HepG2 (cell line): ENCODE measurements at regions not wholly inside any gene's neighbourhood (a gene's known extent, or its start where the extent isn't known, plus 50 kb on each side); places are given as distances from the start of the nearest gene placed in this dataset.

Experiments
- ATAC-seq: fragments of 200-7000 bp; cut with Tn5 transposase; 3 replicates; pipeline ENCODE4 v1.9.1; 2020; ENCODE audit warnings: mild to moderate bottlenecking, moderate library complexity
- BruUV-seq: library from RNA; stranded (reverse); fragments of 400-500 nt; replicated peaks from 2 replicates; lab custom pipeline; 2021; lab: Mats Ljungman, UMichigan
- CTCF ChIA-PET: fragments of 300-600 bp; formaldehyde crosslinking; extraction: SDS; loops from one replicate; lab custom pipeline; 2021; ENCODE audit warnings: low total read pairs, inconsistent platforms, low intra/inter-chr PET ratio; lab: Yijun Ruan, JAX
- POLR2A ChIA-PET: fragments of 350-600 bp; sonication (Branson Sonifier 250); formaldehyde crosslinking; loops from one replicate; lab custom pipeline; 2020; ENCODE audit warnings: antibody characterized with exemption, inconsistent platforms; lab: Yijun Ruan, JAX
- DNase-seq: peaks from one replicate; pipeline ENCODE4 v3.0.0-alpha.2; 2015; ENCODE audit warnings: low spot score
- FAIRE-seq: peaks from 3 replicates; lab custom pipeline; 2011; peaks lifted over from hg19 to GRCh38; lab: Jason Lieb, UNC
- H2AFZ ChIP-seq: one replicate; pipeline ENCODE4 v1.6.1; 2011; ENCODE audit warnings: low read length, inconsistent platforms
- H3K27ac ChIP-seq: fragments of 300-600 bp; 3 replicates; pipeline ENCODE4 v1.8.0; 2011; ENCODE audit warnings: mixed run types, mild to moderate bottlenecking, mixed read lengths, low read length, inconsistent platforms; ENCODE audit not compliant: insufficient read depth; ENCODE audit errors: extremely low read length
- H3K27me3 ChIP-seq, 2 experiments: fragments of 200-600 bp in 1 of 2; 2 replicates in 1 of 2; 3 replicates in 1 of 2; pipeline versions ENCODE4 v1.6.0 to v1.8.0; 2011; ENCODE audit warnings: low read length in 2 of 2, mild to moderate bottlenecking in 2 of 2, moderate library complexity in 2 of 2, inconsistent platforms in 1 of 2; ENCODE audit not compliant: insufficient read depth in 2 of 2, control insufficient read depth in 1 of 2
- H3K36me3 ChIP-seq, 2 experiments: fragments of 200-600 bp in 1 of 2; replicated peaks in 1 of 2; 2 replicates in 1 of 2; 3 replicates in 1 of 2; pipeline versions ENCODE4 v1.5.1 to v1.8.0; 2011; ENCODE audit warnings: low read length in 2 of 2, inconsistent platforms in 1 of 2; ENCODE audit not compliant: insufficient read depth in 2 of 2, control insufficient read depth in 1 of 2
- H3K4me1 ChIP-seq: 2 replicates; pipeline ENCODE4 v1.5.1; 2012; ENCODE audit warnings: low read length, inconsistent platforms; ENCODE audit not compliant: insufficient read depth
- H3K4me2 ChIP-seq: 2 replicates; pipeline ENCODE4 v1.6.0; 2011; ENCODE audit warnings: low read depth, low read length, inconsistent platforms
- H3K4me3 ChIP-seq, 3 experiments: fragments of 200-600 bp in 1 of 3; sonication (generic), shearing (Covaris generic) in 1 of 3; replicated peaks in 1 of 3; 2 replicates each; pipeline ENCODE4 v1.5.1; 2011 to 2016; ENCODE audit warnings: low read length in 3 of 3, inconsistent platforms in 2 of 3, low read depth in 2 of 3, mild to moderate bottlenecking in 2 of 3, control low read depth in 1 of 3, mixed read lengths in 1 of 3; ENCODE audit not compliant: insufficient read depth in 1 of 3
- H3K79me2 ChIP-seq: one replicate; pipeline ENCODE4 v1.6.1; 2011; ENCODE audit warnings: low read length, inconsistent platforms; ENCODE audit not compliant: insufficient read depth
- H3K9ac ChIP-seq: 2 replicates; pipeline ENCODE4 v1.6.0; 2011; ENCODE audit warnings: mild to moderate bottlenecking, low read depth, low read length, inconsistent platforms; ENCODE audit not compliant: insufficient read depth
- H3K9me3 ChIP-seq: 2 replicates; pipeline ENCODE4 v1.5.1; 2012; ENCODE audit warnings: mild to moderate bottlenecking, low read length
- H4K20me1 ChIP-seq: 2 replicates; pipeline ENCODE4 v1.6.0; 2011; ENCODE audit warnings: inconsistent platforms, mild to moderate bottlenecking, low read length, moderate library complexity; ENCODE audit not compliant: insufficient read depth
- HMG20A ChIP-seq: IDR thresholded peaks from 2 replicates; pipeline ENCODE4 v1.6.1; 2016; ENCODE audit warnings: borderline replicate concordance
- HNF1B ChIP-seq: sonication (generic); formaldehyde crosslinking; IDR thresholded peaks from 2 replicates; pipeline ENCODE4 v1.5.1; 2020; ENCODE audit warnings: mild to moderate bottlenecking, moderate library complexity, missing genetic modification reagents
- KLF11 ChIP-seq: IDR thresholded peaks from 2 replicates; pipeline ENCODE4 v1.6.1; 2016; ENCODE audit warnings: missing compliant biosample characterization
- NAIF1 ChIP-seq: sonication (generic); formaldehyde crosslinking; IDR thresholded peaks from 2 replicates; pipeline ENCODE4 v1.5.0; 2020; ENCODE audit warnings: mild to moderate bottlenecking, missing genetic modification reagents, borderline replicate concordance
- SP140L ChIP-seq: sonication (generic); formaldehyde crosslinking; IDR thresholded peaks from 2 replicates; pipeline ENCODE4 v1.4.0; 2020; ENCODE audit warnings: missing genetic modification reagents, borderline replicate concordance
- STAT5B ChIP-seq: sonication (generic); formaldehyde crosslinking; IDR thresholded peaks from 2 replicates; pipeline ENCODE4 v1.4.0; 2020; ENCODE audit warnings: missing genetic modification reagents
- TBX2 ChIP-seq: sonication (generic); formaldehyde crosslinking; IDR thresholded peaks from 2 replicates; pipeline ENCODE4 v1.5.0; 2020; ENCODE audit warnings: missing genetic modification reagents, mild to moderate bottlenecking, borderline replicate concordance
- ZBTB33 ChIP-seq: sonication (generic); formaldehyde crosslinking; IDR thresholded peaks from 2 replicates; pipeline ENCODE4 v1.4.0; 2020; ENCODE audit warnings: missing genetic modification reagents
- ZNF337 ChIP-seq: sonication (generic); formaldehyde crosslinking; IDR thresholded peaks from 2 replicates; pipeline ENCODE4 v1.5.1; 2020; ENCODE audit warnings: missing genetic modification reagents, low read depth, mild to moderate bottlenecking, borderline replicate concordance
- ZNF589 ChIP-seq: sonication (generic); formaldehyde crosslinking; conservative IDR thresholded peaks from 2 replicates; pipeline ENCODE4 v1.8.0; 2022; ENCODE audit warnings: mild to moderate bottlenecking, moderate library complexity, missing genetic modification reagents
- ZNF703 ChIP-seq: sonication (generic); formaldehyde crosslinking; IDR thresholded peaks from 2 replicates; pipeline ENCODE4 v1.5.1; 2020; ENCODE audit warnings: missing genetic modification reagents, mild to moderate bottlenecking, moderate library complexity, borderline replicate concordance
- ZSCAN29 ChIP-seq: sonication (generic); formaldehyde crosslinking; conservative IDR thresholded peaks from 2 replicates; pipeline ENCODE4 v1.4.0; 2020; ENCODE audit warnings: mild to moderate bottlenecking, missing genetic modification reagents
- WGBS: methylation state at CpG from one replicate; pipeline ENCODE4 v1.1.6; 2017; ENCODE audit warnings: low lambda C conversion rate; 5-methylcytosine and 5-hydroxymethylcytosine counted together
- in situ Hi-C: cut with HindIII; loops from 2 replicates; pipeline ENCODE4 v1.10.0; 2017; ENCODE audit warnings: low pct_unique_long_range_greater_than_20kb; ENCODE audit not compliant: extremely low pct_ligation_motif_present
- intact Hi-C: fragments of 100-400 bp; cut with micrococcal nuclease; formaldehyde crosslinking; loops from one replicate; pipeline ENCODE4 v1.10.0; 2022; ENCODE audit not compliant: unreplicated experiment

- in situ Hi-C loops, result no loop called here
- ATAC-seq, result no peak
Observed at GRCh38 chr12:132402831-132403416, 73.5 kb upstream of the GALNT9 start.

GRCh38 chr12:132401982-132402381, 72.6 kb upstream of the GALNT9 start:
- ATAC-seq, result no peak
- CTCF ChIA-PET, result no interaction called here
- Histone ChIP-seq H3K4me2 (no peak overlapping the region), H3K4me3 (no peak overlapping the region), H3K79me2 (no peaks in the 10 kb centered on the region), H3K36me3 (no peaks in the 10 kb centered on the region), H3K27me3 (peaks cover 37 to 86% of the 10 kb centered on the region in 2 experiments), H4K20me1 (peaks cover 4% of the 10 kb centered on the region; the same call in 1 of the 2 replicates), H3K9me3 (no peaks in the 10 kb centered on the region), H2AFZ (no peak overlapping the region), H3K9ac (no peak overlapping the region), H3K27ac (no peak overlapping the region)
- DNase-seq, result no peak
- POLR2A ChIA-PET, result no interaction called here
- in situ Hi-C loops (no loop called here), intact Hi-C loops (no loop called here)
- 8% methylated on average over 1 of the region's 1 CpG for WGBS
- FAIRE-seq, result no peak
- BruUV-seq, result no TSS peak
- TF ChIP-seq ZNF703 (CRISPR knock-in tag), result no peak
- no peak for TF ChIP-seq ZBTB33 (CRISPR knock-in tag)
- no peak for TF ChIP-seq HMG20A (CRISPR knock-in tag)
- TF ChIP-seq ZSCAN29 (CRISPR knock-in tag), result no peak
- TF ChIP-seq, all 625 proteins: peak for 0
- no peaks in the 10 kb centered on the region for H3K4me1 ChIP-seq

More at GRCh38 chr12:132402831-132403416, 73.5 kb upstream of the GALNT9 start:
- TF ChIP-seq TBX2 (no peak), NAIF1 (CRISPR knock-in tag) (no peak), ZNF337 (no peak), SP140L (no peak), ZNF589 (CRISPR knock-in tag) (no peak), KLF11 (no peak), STAT5B (CRISPR knock-in tag) (no peak), HNF1B (no peak)
- Histone ChIP-seq H3K27me3 (peaks cover 39 to 87% of the 10 kb centered on the region in 2 experiments), H3K4me1 (no peaks in the 10 kb centered on the region), H3K4me2 (no peak overlapping the region), H4K20me1 (peaks cover 4% of the 10 kb centered on the region; the same call in 1 of the 2 replicates), H3K9ac (no peak overlapping the region), H3K79me2 (no peaks in the 10 kb centered on the region), H3K27ac (no peak overlapping the region), H2AFZ (no peak overlapping the region), H3K4me3 (no peak overlapping the region), H3K9me3 (no peaks in the 10 kb centered on the region), H3K36me3 (no peaks in the 10 kb centered on the region)
- intact Hi-C loops, result no loop called here
- ChIA-PET CTCF (no interaction called here), POLR2A (no interaction called here)
- DNase-seq (no peak), FAIRE-seq (no peak)
- 12% methylated on average over 11 of the region's 23 CpGs for WGBS
- no TSS peak for BruUV-seq
